Embryonic facial prominence (tissue), 1 donor: ENCODE measurements at regions not wholly inside any gene's neighbourhood (a gene's known extent, or its start where the extent isn't known, plus 50 kb on each side); places are given as distances from the start of the nearest gene placed in this dataset.

ENCODE experiments used
- DNase-seq: peaks from one replicate; pipeline ENCODE4 v3.0.0-alpha.2; 2016; ENCODE audit errors: extremely low spot score

DNA sequence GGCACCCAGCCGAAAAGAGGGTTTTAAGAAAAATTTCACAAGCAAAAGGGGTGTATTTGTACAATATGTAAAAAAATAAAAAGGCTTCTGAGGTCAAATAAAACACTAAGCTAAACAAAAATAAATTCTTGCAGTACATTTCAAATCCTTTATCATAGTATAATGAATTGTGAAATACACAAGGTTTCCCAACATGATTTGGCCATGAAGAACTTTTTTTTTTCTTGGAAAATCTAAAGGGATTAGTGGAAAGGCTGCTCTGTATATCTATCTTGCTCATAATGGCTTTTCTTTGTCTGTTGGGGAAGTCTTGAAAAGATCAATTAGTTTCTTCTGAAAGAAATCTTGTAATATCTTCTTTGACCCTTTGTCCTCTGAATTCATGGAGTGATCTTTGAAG is 593.4 kb downstream of the PLPP3 start:
- DNase-seq, result no peak

GRCh38 chr1:55981010-55981650 is 598.2 kb downstream of the PLPP3 start:
- DNase-seq, result no peak

- DNase-seq, result no peak
Measured at GRCh38 chr1:55980582-55980981, 598.8 kb downstream of the PLPP3 start.

DNA sequence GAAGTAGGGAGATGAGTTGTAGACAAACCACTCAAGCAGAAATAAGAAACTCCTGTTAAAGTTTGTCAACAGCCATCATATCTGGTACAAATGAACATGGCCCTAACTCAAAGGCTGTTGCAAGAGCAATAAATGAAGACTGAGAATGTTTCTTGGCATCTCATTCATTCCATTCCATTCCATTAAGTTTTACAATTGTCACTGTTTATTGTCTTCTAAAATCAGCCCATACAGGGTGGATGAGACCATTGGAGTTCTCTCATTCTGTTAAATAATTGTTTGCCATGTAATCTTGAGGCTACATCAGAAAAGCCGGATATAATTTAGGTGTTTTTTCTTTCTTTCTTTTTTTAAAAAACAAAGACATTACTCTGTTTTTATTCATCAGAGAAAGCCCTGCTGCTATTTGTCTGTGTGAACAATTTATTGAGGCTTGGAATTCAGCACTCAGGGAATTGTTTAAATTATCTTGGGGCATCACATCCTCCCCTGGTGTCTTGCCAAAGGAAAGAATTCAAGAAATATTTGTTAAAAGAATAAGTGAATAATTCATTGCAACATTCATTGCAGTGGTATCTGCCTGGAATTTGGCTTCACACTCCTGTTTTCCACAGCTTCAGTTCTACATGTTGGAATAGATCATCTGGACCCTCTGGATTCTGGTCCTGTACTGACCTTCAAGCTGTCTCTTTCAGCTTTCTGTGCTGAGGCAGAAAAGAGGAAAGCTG is 604.5 kb downstream of the PLPP3 start:
- no peak for DNase-seq

GRCh38 chr1:55970526-55971110 is 608.7 kb downstream of the PLPP3 start:
- no peak for DNase-seq

GRCh38 chr1:55969322-55969721 is 610.0 kb downstream of the PLPP3 start:
- DNase-seq, result no peak

GRCh38 chr1:55968661-55969060 is 610.7 kb downstream of the PLPP3 start:
- no peak for DNase-seq

GRCh38 chr1:55965981-55966461 is 613.3 kb downstream of the PLPP3 start:
- DNase-seq, result no peak

GRCh38 chr1:55962472-55962871 is 616.9 kb downstream of the PLPP3 start:
- DNase-seq, result no peak

DNA sequence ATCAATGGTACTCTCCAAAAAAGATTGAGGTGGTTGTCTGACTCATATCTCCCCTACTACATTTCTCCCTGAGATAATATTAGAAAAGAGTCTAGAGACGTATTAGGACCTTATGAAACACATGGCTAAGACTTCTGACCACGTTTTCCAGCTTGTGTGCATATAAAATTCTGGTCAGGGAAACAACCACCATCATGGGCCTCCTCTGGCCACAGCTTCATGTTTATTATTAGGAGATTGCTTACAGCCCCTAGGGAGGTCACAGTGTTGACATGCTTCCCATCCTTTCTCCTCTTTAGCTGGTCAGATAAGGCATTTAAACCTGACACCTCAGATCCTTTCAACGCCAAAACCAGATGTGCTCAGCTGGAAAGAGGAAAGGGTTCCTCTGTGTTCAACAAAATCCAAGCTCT is 620.2 kb downstream of the PLPP3 start:
- no peak for DNase-seq

- no peak for DNase-seq
Measured at GRCh38 chr1:55958498-55958897, 620.9 kb downstream of the PLPP3 start.

- DNase-seq, result no peak
Measured at GRCh38 chr1:55957276-55957675, 622.1 kb downstream of the PLPP3 start.

GRCh38 chr1:55955016-55955621 is 624.2 kb downstream of the PLPP3 start:
- DNase-seq, result no peak

DNA sequence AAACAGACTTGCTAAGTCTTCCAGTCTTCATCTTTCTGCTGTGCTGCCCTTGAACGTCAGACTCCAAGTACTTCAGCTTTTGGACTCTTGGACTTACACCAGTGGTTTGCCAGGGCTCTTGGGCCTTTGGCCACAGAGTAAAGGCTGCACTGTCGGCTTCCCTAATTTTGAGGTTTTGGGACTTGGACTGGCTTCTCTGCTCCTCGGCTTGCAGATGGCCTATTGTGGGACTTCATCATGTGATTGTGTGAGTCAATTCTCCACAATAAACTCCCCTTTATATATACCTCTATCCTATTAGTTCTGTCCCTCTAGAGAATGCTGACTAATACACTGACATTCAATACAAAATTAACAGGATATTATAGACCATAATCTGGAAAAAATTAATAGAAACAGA is 628.1 kb downstream of the PLPP3 start:
- DNase-seq, result no peak

- DNase-seq, result no peak
Measured at GRCh38 chr1:55947446-55947845, 631.9 kb downstream of the PLPP3 start.

- DNase-seq, result no peak
Measured at GRCh38 chr1:55943721-55944435, 635.5 kb downstream of the PLPP3 start.

- no peak for DNase-seq
Measured at GRCh38 chr1:55943012-55943411, 636.4 kb downstream of the PLPP3 start.

- no peak for DNase-seq
Measured at GRCh38 chr1:55939866-55940265, 639.5 kb downstream of the PLPP3 start.

DNA sequence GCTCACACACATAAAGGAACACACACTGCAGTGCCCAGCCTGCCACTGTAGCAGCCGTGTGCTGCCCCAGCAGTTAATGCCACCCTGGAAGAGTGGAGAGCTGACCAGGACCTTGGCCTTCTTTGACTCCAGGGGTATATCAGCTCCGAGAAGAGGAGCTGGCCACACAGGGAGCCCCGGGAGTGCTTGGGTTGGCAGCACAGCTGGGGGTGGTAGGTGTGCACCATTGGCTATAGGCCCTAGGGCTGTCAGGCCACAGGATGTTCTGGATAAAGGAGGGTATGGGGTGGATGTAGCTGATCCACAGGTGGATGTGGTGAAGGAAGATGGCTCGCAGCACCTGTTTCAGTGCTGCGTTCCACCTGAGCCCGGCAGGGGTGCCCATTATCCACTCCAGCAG is 640.5 kb downstream of the PLPP3 start:
- no peak for DNase-seq

GRCh38 chr1:55938376-55938850 is 641.0 kb downstream of the PLPP3 start:
- no peak for DNase-seq

DNA sequence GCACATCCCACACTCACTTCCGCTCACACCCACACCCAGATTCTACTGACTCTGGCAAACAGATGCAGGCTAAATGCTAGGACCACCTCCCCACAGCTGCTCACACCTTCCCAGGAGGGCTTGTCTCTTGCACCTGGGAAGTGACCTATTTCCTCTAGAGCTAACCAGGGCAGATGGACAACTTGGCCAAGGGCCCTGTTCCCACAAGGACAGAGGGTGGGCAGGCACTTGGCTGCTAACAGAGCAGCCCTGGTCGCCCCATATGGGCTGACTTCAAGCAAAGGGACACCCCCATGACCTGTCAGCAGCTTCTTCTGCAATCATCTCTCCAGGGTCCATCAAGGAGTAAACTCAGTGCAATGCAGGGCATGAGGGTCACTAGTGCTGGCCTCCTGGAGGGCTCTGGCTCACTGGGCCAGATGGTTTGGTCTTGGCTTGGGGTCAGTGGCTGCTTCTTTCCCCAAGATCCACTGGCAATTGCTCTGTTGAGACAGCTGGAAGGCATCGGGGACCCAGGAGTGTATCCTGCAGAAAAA is 641.5 kb downstream of the PLPP3 start:
- DNase-seq, result no peak

GRCh38 chr1:55935236-55935635 is 644.1 kb downstream of the PLPP3 start:
- DNase-seq, result no peak
